ENCODE measurements at regions not wholly inside any gene's neighbourhood (a gene's known extent, or its start where the extent isn't known, plus 50 kb on each side); places are given as distances from the start of the nearest gene placed in this dataset.

DNA sequence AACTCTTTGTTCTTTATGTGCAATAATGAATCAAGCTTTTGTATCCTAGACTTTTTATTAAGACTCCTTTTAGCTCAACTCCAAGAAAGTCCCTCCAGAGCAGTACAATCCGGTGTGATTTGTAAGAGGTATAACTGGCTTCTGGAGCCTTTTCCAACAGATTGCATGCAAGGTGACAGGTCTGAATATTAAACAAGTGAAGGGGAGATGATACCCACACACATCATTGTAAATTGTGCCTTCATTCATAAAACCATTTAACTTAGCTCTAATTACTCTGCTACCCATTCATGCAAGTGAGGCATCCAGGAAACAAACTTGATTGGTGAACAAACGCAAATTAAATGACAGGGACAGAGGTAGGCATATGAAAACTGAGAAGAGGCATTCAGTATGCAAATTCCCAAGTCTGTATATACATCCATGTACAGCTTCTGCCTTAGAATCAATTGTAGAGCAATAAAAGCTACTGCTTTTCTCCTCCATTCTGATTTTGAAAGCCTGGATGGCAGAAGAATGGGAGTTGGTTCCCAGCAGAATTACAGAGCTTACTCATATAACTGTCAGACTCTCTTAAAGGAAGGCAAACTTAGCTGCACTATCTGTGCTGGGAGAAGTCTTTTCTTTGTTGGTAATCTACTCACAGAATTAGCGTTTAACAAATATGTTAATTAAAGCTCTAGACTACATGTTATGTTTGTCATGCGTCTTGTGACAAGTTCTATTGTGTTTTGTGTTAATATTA lies 261.0 kb upstream of the CDH6 start:
- H3K27ac ChIP-seq (ENCODE audit: low read depth in 2 of 2, low read length in 2 of 2): no peak overlapping the region
- no peak overlapping the region for H3K4me3 ChIP-seq (ENCODE audit: low read length in 3 of 3)
- FAIRE-seq (no peak), DNase-seq (no peak)
- no peak overlapping the region for H3K9ac ChIP-seq (ENCODE audit: low read length in 3 of 3)
- no peaks in the 10 kb centered on the region for H3K9me3 ChIP-seq (ENCODE audit: control insufficient read depth in 2 of 3, insufficient read depth in 1 of 3, low read length in 3 of 3)
- no peaks in the 10 kb centered on the region for H3K4me1 ChIP-seq (ENCODE audit: control insufficient read depth in 2 of 3, insufficient read depth in 2 of 3, low read depth in 1 of 3, low read length in 3 of 3)
- no peaks in the 10 kb centered on the region for H3K27me3 ChIP-seq (ENCODE audit: control insufficient read depth, insufficient read depth, low read length)
- H3K36me3 ChIP-seq (ENCODE audit: control insufficient read depth in 2 of 3, insufficient read depth in 3 of 3, low read length in 3 of 3): no peaks in the 10 kb centered on the region
- TF ChIP-seq, protein P1, sequence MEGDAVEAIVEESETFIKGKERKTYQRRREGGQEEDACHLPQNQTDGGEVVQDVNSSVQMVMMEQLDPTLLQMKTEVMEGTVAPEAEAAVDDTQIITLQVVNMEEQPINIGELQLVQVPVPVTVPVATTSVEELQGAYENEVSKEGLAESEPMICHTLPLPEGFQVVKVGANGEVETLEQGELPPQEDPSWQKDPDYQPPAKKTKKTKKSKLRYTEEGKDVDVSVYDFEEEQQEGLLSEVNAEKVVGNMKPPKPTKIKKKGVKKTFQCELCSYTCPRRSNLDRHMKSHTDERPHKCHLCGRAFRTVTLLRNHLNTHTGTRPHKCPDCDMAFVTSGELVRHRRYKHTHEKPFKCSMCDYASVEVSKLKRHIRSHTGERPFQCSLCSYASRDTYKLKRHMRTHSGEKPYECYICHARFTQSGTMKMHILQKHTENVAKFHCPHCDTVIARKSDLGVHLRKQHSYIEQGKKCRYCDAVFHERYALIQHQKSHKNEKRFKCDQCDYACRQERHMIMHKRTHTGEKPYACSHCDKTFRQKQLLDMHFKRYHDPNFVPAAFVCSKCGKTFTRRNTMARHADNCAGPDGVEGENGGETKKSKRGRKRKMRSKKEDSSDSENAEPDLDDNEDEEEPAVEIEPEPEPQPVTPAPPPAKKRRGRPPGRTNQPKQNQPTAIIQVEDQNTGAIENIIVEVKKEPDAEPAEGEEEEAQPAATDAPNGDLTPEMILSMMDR (IDR thresholded peaks at IDR 0.05; ENCODE audit: borderline replicate concordance, extremely low read depth, insufficient read depth): no peak
- intact Hi-C loops (cut with DNase I): no loop called here

DNA sequence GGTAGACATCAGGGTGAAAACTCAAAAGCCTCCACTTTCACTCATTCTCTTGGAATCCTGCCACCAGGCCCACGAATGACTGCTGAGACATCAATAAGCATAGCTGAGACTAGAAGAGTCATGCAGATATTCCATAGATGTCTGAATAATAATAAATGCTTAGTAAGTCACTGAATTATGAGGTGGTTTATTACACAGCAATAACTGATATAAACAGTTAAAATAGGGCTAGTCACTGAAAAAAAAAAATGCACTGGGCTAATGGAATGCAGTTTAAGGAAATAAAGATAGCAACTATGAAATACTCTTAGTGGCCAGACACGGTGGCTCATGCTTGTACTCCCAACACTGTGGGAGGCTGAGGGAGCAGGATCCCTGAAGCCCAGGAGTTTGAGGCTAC lies 262.8 kb upstream of the CDH6 start:
- H3K36me3 ChIP-seq (ENCODE audit: control insufficient read depth in 2 of 3, insufficient read depth in 3 of 3, low read length in 3 of 3): no peaks in the 10 kb centered on the region
- TF ChIP-seq, protein P1 (IDR thresholded peaks at IDR 0.05; ENCODE audit: borderline replicate concordance, extremely low read depth, insufficient read depth): no peak
- no peak overlapping the region for H3K4me3 ChIP-seq (ENCODE audit: low read length in 3 of 3)
- FAIRE-seq: no peak
- no peaks in the 10 kb centered on the region for H3K9me3 ChIP-seq (ENCODE audit: control insufficient read depth in 2 of 3, insufficient read depth in 1 of 3, low read length in 3 of 3)
- intact Hi-C loops (cut with DNase I): no loop called here
- no peaks in the 10 kb centered on the region for H3K4me1 ChIP-seq (ENCODE audit: control insufficient read depth in 2 of 3, insufficient read depth in 2 of 3, low read depth in 1 of 3, low read length in 3 of 3)
- H3K27ac ChIP-seq (ENCODE audit: low read depth in 2 of 2, low read length in 2 of 2): no peak overlapping the region
- no peaks in the 10 kb centered on the region for H3K27me3 ChIP-seq (ENCODE audit: control insufficient read depth, insufficient read depth, low read length)
- DNase-seq: no peak
- H3K9ac ChIP-seq (ENCODE audit: low read length in 3 of 3): no peak overlapping the region

DNA sequence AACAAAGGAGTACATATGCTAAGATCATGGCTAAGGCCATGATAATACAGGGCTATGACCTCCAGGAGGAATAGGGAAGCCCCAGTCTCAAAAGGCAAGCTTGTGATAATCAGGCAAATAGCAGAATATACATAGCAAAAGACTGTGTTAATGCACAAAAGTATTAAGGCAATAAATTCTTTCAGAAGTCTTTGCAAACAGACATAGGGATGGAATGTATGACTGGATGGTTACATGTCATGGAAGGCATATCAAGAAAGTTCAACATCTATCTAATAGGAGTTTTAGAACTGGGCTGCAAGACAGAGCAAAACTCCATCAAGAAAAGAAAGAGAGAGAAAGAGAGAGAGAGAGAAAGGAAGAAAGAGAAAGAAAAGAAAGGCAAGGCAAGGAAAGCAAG lies 264.5 kb upstream of the CDH6 start:
- H3K36me3 ChIP-seq (ENCODE audit: control insufficient read depth in 2 of 3, insufficient read depth in 3 of 3, low read length in 3 of 3): no peaks in the 10 kb centered on the region
- H3K4me1 ChIP-seq (ENCODE audit: control insufficient read depth in 2 of 3, insufficient read depth in 2 of 3, low read depth in 1 of 3, low read length in 3 of 3): no peaks in the 10 kb centered on the region
- no peak overlapping the region for H3K4me3 ChIP-seq (ENCODE audit: low read length in 3 of 3)
- intact Hi-C loops (cut with DNase I): no loop called here
- no peak overlapping the region for H3K9ac ChIP-seq (ENCODE audit: low read length in 3 of 3)
- TF ChIP-seq, protein P1 (IDR thresholded peaks at IDR 0.05; ENCODE audit: borderline replicate concordance, extremely low read depth, insufficient read depth): no peak
- FAIRE-seq (no peak), DNase-seq (no peak)
- no peaks in the 10 kb centered on the region for H3K9me3 ChIP-seq (ENCODE audit: control insufficient read depth in 2 of 3, insufficient read depth in 1 of 3, low read length in 3 of 3)
- no peaks in the 10 kb centered on the region for H3K27me3 ChIP-seq (ENCODE audit: control insufficient read depth, insufficient read depth, low read length)
- no peak overlapping the region for H3K27ac ChIP-seq (ENCODE audit: low read depth in 2 of 2, low read length in 2 of 2)

DNA sequence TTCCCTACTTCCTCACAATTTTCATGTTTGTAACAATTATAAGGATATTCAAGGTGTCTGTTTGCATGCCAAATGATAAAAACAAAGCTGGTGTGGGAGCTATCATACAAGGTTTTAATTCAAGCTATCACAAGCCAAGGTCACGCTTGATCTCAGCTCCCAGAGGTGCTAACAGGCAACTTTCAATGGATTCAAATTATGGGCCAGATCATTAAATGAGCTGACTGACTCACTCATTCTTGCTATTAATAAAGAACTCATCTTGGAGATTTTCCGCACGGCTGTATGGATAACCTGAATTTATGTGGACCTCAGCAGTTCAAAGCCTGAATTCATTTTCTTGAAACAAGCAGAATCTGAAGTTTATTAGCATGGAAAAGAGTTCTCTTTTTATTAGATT lies 267.3 kb upstream of the CDH6 start:
- H3K9ac ChIP-seq (ENCODE audit: low read length in 3 of 3): no peak overlapping the region
- TF ChIP-seq, protein P1 (IDR thresholded peaks at IDR 0.05; ENCODE audit: borderline replicate concordance, extremely low read depth, insufficient read depth): no peak
- H3K36me3 ChIP-seq (ENCODE audit: control insufficient read depth in 2 of 3, insufficient read depth in 3 of 3, low read length in 3 of 3): no peaks in the 10 kb centered on the region
- no peak overlapping the region for H3K4me3 ChIP-seq (ENCODE audit: low read length in 3 of 3)
- H3K27ac ChIP-seq (ENCODE audit: low read depth in 2 of 2, low read length in 2 of 2): no peak overlapping the region
- intact Hi-C loops (cut with DNase I): no loop called here
- H3K27me3 ChIP-seq (ENCODE audit: control insufficient read depth, insufficient read depth, low read length): no peaks in the 10 kb centered on the region
- FAIRE-seq (no peak), DNase-seq (no peak)
- H3K4me1 ChIP-seq (ENCODE audit: control insufficient read depth in 2 of 3, insufficient read depth in 2 of 3, low read depth in 1 of 3, low read length in 3 of 3): no peaks in the 10 kb centered on the region
- peaks cover 0 to 2% (median 0%) of the 10 kb centered on the region in 3 donors for H3K9me3 ChIP-seq (ENCODE audit: control insufficient read depth in 2 of 3, insufficient read depth in 1 of 3, low read length in 3 of 3)
